Spleen (tissue), 11 donors: ENCODE measurements at regions not wholly inside any gene's neighbourhood (a gene's known extent, or its start where the extent isn't known, plus 50 kb on each side); places are given as distances from the start of the nearest gene placed in this dataset.

ENCODE experiments used
- DNase-seq: peaks from one replicate; pipeline ENCODE4 v3.0.0-alpha.2; 2020
- H3K27ac ChIP-seq, 8 donors: fragments of 200-600 bp; sonication (generic) in 7 of 8; 1 replicate in 4 of 8; 2 replicates in 4 of 8; pipeline versions ENCODE4 v1.5.0 to v1.8.0; 2016 to 2021; ENCODE audit warnings: inconsistent platforms in 4 of 8, mild to moderate bottlenecking in 4 of 8, moderate library complexity in 1 of 8
- H3K27me3 ChIP-seq, 7 donors: fragments of 200-600 bp; sonication (generic) in 6 of 7; replicated peaks in 1 of 7; 1 replicate in 4 of 7; 2 replicates in 3 of 7; pipeline versions ENCODE4 v1.5.0 to v1.8.0; 2016 to 2021; ENCODE audit warnings: inconsistent platforms in 3 of 7, mild to moderate bottlenecking in 1 of 7
- H3K36me3 ChIP-seq, 6 donors: fragments of 200-600 bp; sonication (generic) in 5 of 6; 1 replicate in 4 of 6; 2 replicates in 2 of 6; pipeline versions ENCODE4 v1.5.0 to v1.8.0; 2016 to 2021; ENCODE audit warnings: inconsistent platforms in 2 of 6
- H3K4me1 ChIP-seq, 6 donors: fragments of 200-600 bp; sonication (generic) in 5 of 6; 1 replicate in 3 of 6; 2 replicates in 3 of 6; pipeline versions ENCODE4 v1.5.0 to v1.8.0; 2016 to 2021; ENCODE audit warnings: inconsistent platforms in 3 of 6
- H3K4me3 ChIP-seq, 8 donors: fragments of 200-600 bp; sonication (generic) in 7 of 8; 1 replicate in 4 of 8; 2 replicates in 4 of 8; pipeline versions ENCODE4 v1.5.0 to v1.8.0; 2016 to 2021; ENCODE audit warnings: inconsistent platforms in 4 of 8, mild to moderate bottlenecking in 4 of 8, moderate library complexity in 2 of 8
- H3K9me3 ChIP-seq, 8 donors: fragments of 200-600 bp; sonication (generic) in 7 of 8; 1 replicate in 4 of 8; 2 replicates in 4 of 8; pipeline versions ENCODE4 v1.5.0 to v1.8.0; 2016 to 2021; ENCODE audit warnings: inconsistent platforms in 4 of 8
- POLR2A ChIP-seq, 3 donors: fragments of 450-650 bp; IDR thresholded peaks; one replicate each; pipeline ENCODE4 v1.5.1; 2017; ENCODE audit warnings: antibody characterized with exemption in 3 of 3, mild to moderate bottlenecking in 1 of 3
- POLR2AphosphoS5 ChIP-seq, 3 donors: sonication (generic); formaldehyde crosslinking; IDR thresholded peaks; one replicate each; pipeline ENCODE4 v1.5.1; 2017; ENCODE audit warnings: antibody characterized with exemption in 3 of 3
- WGBS, 5 donors: extraction: QIAGEN DNeasy Blood & Tissue Kit in 3 of 5; methylation state at CpG; one replicate each; pipeline versions ENCODE4 v1.1.5 to v1.1.7; 2013 to 2018; 5-methylcytosine and 5-hydroxymethylcytosine counted together
- intact Hi-C: fragments of 100-400 bp; cut with DNase I; formaldehyde crosslinking; loops from one replicate; pipeline ENCODE4 v1.15.0; 2023; ENCODE audit warnings: low total_unique reads
- TF ChIP-seq, protein P1 (sequence below), 11 experiments: fragments of 200-600 bp in 7 of 11; fragments of 450-650 bp in 4 of 11; sonication (generic) in 4 of 11; IDR thresholded peaks in 8 of 11; conservative IDR thresholded peaks in 3 of 11; 1 replicate in 7 of 11; 2 replicates in 4 of 11; pipeline versions ENCODE4 v1.4.0 to v1.8.0; 2016 to 2021; ENCODE audit warnings: antibody characterized with exemption in 11 of 11, inconsistent platforms in 4 of 11, mild to moderate bottlenecking in 1 of 11
- donor health status: healthy with polysubstance abuse.
- donor health status: DM: no; HTN: no; CAD: no; lungs with moderate emphysema.
- donor health status: DM: no; HTN: no; CAD: no.
- donor health status: Bipolar disorder and iron deficiency.
- donor health status: healthy.
- donor health status: DM: no; HTN: no; CAD: no.
- donor health status: DM: yes; HTN: yes; CAD: no.

DNA sequence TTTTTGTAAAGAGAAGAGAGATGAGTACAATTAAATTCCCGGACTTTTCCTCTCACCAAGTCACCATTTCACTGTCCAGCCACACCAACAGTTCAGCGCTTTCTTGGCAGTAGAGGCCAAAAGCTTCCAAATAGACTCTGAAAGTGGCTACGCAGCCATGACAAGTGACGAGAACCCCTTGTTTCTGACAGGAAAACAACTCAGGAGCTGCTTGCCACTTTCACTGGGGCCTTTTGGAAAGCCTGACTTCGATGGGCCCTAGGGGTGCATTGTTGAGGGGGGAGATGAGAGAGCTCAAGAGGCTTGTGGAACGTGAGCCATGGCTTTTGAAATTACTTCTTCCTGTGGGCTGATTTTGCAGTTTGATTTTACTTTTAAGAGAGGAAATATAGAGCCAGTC, 422.1 kb upstream of the FAT3 start:
- DNase-seq = no peak
- TF ChIP-seq POLR2AphosphoS5 (IDR thresholded peaks at IDR 0.05) = no peak
- no peak for TF ChIP-seq POLR2A (IDR thresholded peaks at IDR 0.05)
- TF ChIP-seq, protein P1, sequence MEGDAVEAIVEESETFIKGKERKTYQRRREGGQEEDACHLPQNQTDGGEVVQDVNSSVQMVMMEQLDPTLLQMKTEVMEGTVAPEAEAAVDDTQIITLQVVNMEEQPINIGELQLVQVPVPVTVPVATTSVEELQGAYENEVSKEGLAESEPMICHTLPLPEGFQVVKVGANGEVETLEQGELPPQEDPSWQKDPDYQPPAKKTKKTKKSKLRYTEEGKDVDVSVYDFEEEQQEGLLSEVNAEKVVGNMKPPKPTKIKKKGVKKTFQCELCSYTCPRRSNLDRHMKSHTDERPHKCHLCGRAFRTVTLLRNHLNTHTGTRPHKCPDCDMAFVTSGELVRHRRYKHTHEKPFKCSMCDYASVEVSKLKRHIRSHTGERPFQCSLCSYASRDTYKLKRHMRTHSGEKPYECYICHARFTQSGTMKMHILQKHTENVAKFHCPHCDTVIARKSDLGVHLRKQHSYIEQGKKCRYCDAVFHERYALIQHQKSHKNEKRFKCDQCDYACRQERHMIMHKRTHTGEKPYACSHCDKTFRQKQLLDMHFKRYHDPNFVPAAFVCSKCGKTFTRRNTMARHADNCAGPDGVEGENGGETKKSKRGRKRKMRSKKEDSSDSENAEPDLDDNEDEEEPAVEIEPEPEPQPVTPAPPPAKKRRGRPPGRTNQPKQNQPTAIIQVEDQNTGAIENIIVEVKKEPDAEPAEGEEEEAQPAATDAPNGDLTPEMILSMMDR (IDR thresholded peaks at IDR 0.05 in 8 of 11, conservative IDR thresholded peaks at IDR 0.05 in 3 of 11) = no peak
- H3K27me3 ChIP-seq = no peaks in the 10 kb centered on the region
- intact Hi-C loops = no loop called here
- no peak overlapping the region for H3K4me3 ChIP-seq
- WGBS, 5 donors = 60 to 68% (median 64%) methylated on average over 6 of the region's 6 CpGs
- H3K9me3 ChIP-seq = peaks cover 0 to 10% (median 0%) of the 10 kb centered on the region in 8 donors
- no peaks in the 10 kb centered on the region for H3K4me1 ChIP-seq
- H3K36me3 ChIP-seq = no peaks in the 10 kb centered on the region
- no peak overlapping the region for H3K27ac ChIP-seq

DNA sequence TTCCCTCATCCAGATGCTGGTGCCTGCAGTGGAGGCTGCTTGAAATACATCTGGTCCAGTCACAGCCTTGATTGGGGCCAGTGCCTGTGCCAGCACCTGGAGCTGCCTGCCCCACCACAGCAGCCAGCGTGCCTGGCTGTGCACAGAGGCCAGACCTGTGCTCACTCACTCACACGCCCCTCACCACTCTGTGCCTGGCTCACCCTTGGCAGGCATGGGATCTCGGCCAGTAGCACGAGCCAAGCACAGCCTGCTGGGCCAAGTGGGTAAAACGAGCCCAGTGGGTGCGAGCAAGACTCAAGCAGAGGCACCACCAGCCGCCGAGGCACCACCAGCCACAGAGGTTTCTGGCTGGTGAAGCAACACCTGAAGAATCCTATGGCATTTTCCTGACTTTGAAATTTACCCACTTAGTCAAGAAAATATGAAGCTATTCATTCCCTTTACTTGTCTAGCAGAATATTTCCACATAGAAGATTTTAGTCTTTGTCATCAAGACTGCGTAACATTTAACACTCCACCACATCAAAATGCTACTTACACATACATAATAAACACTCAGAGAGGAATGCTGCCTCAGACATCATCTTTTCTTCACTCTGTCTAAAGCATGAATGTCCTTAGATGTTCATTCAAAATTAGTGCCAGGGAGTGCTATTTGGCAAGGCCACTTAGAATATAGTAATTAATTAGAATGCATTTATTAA, 424.3 kb upstream of the FAT3 start:
- TF ChIP-seq POLR2AphosphoS5 (IDR thresholded peaks at IDR 0.05) (no peak), POLR2A (IDR thresholded peaks at IDR 0.05) (no peak)
- TF ChIP-seq, protein P1 (IDR thresholded peaks at IDR 0.05 in 8 of 11, conservative IDR thresholded peaks at IDR 0.05 in 3 of 11) = no peak
- 82 to 93% (median 88%) methylated on average over 5 to 9 of the region's 9 CpGs for WGBS, 5 donors
- Histone ChIP-seq H3K4me1 (no peaks in the 10 kb centered on the region), H3K9me3 (peaks cover 0 to 10% (median 0%) of the 10 kb centered on the region in 8 donors), H3K4me3 (no peak overlapping the region), H3K27me3 (no peaks in the 10 kb centered on the region), H3K27ac (no peak overlapping the region), H3K36me3 (no peaks in the 10 kb centered on the region)
- intact Hi-C loops = no loop called here
- no peak for DNase-seq

DNA sequence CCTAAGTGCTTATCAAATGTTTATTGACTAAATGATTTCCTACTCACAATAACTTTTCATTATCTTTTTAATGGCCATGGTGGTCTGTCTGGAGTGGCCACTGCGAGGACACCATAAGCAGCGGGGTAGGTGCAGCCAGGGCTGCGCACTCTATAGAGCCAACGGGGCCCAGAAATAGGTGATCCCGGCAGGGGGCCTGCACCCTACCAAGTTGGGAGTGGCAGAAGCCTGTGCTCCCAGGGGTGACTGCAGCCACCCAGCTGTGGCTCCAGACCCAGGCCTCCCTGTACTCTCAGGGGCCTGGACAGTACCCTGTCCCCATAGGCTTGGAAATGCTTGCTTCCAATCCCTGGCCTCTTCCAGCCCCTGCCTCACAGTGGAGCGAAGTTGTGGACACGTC, 426.4 kb upstream of the FAT3 start:
- Histone ChIP-seq H3K4me3 (no peak overlapping the region), H3K4me1 (no peaks in the 10 kb centered on the region), H3K27me3 (no peaks in the 10 kb centered on the region), H3K36me3 (no peaks in the 10 kb centered on the region), H3K9me3 (peaks cover 0 to 10% (median 0%) of the 10 kb centered on the region in 8 donors), H3K27ac (no peak overlapping the region)
- intact Hi-C loops = no loop called here
- DNase-seq = no peak
- no peak for TF ChIP-seq POLR2A (IDR thresholded peaks at IDR 0.05)
- TF ChIP-seq POLR2AphosphoS5 (IDR thresholded peaks at IDR 0.05) = no peak
- TF ChIP-seq, protein P1 (IDR thresholded peaks at IDR 0.05 in 8 of 11, conservative IDR thresholded peaks at IDR 0.05 in 3 of 11) = no peak
- 83 to 95% (median 89%) methylated on average over 6 to 7 of the region's 7 CpGs for WGBS, 5 donors

DNA sequence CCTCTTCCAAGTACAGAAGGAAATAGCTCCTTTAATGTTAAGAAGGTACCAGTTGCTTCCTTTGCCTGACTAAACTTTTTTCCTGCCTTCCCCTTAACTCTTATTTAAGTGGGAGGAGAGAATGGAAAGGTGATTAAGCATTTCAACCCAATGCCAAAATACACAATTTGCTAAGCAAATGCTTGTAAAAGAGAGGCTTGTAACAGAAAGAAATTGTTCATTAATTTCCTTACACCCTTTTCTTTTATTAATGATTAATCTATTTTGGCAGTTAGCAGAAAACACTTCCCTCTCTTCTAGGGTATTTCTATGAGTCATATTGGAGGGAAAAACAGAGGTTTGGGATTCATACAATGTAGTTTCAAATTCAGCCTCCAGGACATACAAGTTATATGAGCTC, 427.6 kb upstream of the FAT3 start:
- intact Hi-C loops = no loop called here
- DNase-seq = no peak
- no peaks in the 10 kb centered on the region for H3K4me1 ChIP-seq
- H3K9me3 ChIP-seq = peaks cover 0 to 10% (median 0%) of the 10 kb centered on the region in 8 donors
- H3K27me3 ChIP-seq = no peaks in the 10 kb centered on the region
- H3K36me3 ChIP-seq = no peaks in the 10 kb centered on the region
- no peak overlapping the region for H3K27ac ChIP-seq
- H3K4me3 ChIP-seq = no peak overlapping the region
- no peak for TF ChIP-seq POLR2A (IDR thresholded peaks at IDR 0.05)
